CD4-positive, CD25-positive, alpha-beta regulatory T cell (primary cell): ENCODE measurements at regions not wholly inside any gene's neighbourhood (a gene's known extent, or its start where the extent isn't known, plus 50 kb on each side); places are given as distances from the start of the nearest gene placed in this dataset.
A peak's percentile ranks its signal among the peaks of the same experiment; 100 is the strongest.

Source experiments
- ATAC-seq, 2 donors: fragments of 150-1000 bp; cut with Tn5 transposase; one replicate each; pipeline ENCODE4 v1.10.0; 2021; ENCODE audit warnings: low read depth in 2 of 2, moderate number of reproducible peaks in 2 of 2, moderate library complexity in 1 of 2
- DNase-seq, 3 donors: peaks; one replicate each; pipeline versions ENCODE4 v3.0.0 to v3.0.0-alpha.2; 2012 to 2022; ENCODE audit warnings: mixed read lengths in 1 of 3
- H3K27ac ChIP-seq: one replicate; pipeline ENCODE4 v1.7.0; 2013; ENCODE audit warnings: mild to moderate bottlenecking, low read length; ENCODE audit not compliant: insufficient read depth, poor library complexity, severe bottlenecking
- H3K27me3 ChIP-seq: one replicate; pipeline ENCODE4 v1.7.0; 2013; ENCODE audit warnings: low read length; ENCODE audit not compliant: control insufficient read depth, insufficient read depth
- H3K36me3 ChIP-seq: one replicate; pipeline ENCODE4 v1.7.0; 2013; ENCODE audit warnings: mild to moderate bottlenecking, low read length, moderate library complexity; ENCODE audit not compliant: control insufficient read depth, insufficient read depth
- H3K4me1 ChIP-seq: 2 replicates; pipeline ENCODE4 v1.7.0; 2013; ENCODE audit warnings: mild to moderate bottlenecking, low read length; ENCODE audit not compliant: insufficient read depth, control insufficient read depth, poor library complexity, severe bottlenecking
- H3K4me3 ChIP-seq: one replicate; pipeline ENCODE4 v1.7.0; 2013; ENCODE audit warnings: low read depth, mild to moderate bottlenecking, low read length, moderate library complexity
- H3K9me3 ChIP-seq, 2 experiments: 1 replicate in 1 of 2; 2 replicates in 1 of 2; pipeline ENCODE4 v1.7.0; 2013; ENCODE audit warnings: low read length in 2 of 2, mild to moderate bottlenecking in 1 of 2, moderate library complexity in 1 of 2; ENCODE audit not compliant: control insufficient read depth in 2 of 2
- H3K27ac Mint-ChIP-seq, 3 donors: one replicate each; pipeline ENCODE4 v1.8.0; 2020 to 2022; ENCODE audit warnings: mild to moderate bottlenecking in 3 of 3, mixed read lengths in 3 of 3, moderate library complexity in 2 of 3
- H3K27me3 Mint-ChIP-seq: one replicate; pipeline ENCODE4 v1.8.0; 2022; ENCODE audit warnings: mild to moderate bottlenecking, mixed read lengths
- H3K36me3 Mint-ChIP-seq: one replicate; pipeline ENCODE4 v1.8.0; 2020; ENCODE audit warnings: mixed read lengths
- H3K4me1 Mint-ChIP-seq, 4 donors: one replicate each; pipeline ENCODE4 v1.8.0; 2020 to 2022; ENCODE audit warnings: mixed read lengths in 4 of 4, mild to moderate bottlenecking in 1 of 4
- H3K4me3 Mint-ChIP-seq, 4 donors: one replicate each; pipeline ENCODE4 v1.8.0; 2020 to 2022; ENCODE audit warnings: mild to moderate bottlenecking in 4 of 4, mixed read lengths in 4 of 4, moderate library complexity in 3 of 4
- H3K9me3 Mint-ChIP-seq, 7 donors: one replicate each; pipeline ENCODE4 v1.8.0; 2020 to 2022; ENCODE audit warnings: mixed read lengths in 7 of 7, mild to moderate bottlenecking in 3 of 7, moderate library complexity in 2 of 7

DNA sequence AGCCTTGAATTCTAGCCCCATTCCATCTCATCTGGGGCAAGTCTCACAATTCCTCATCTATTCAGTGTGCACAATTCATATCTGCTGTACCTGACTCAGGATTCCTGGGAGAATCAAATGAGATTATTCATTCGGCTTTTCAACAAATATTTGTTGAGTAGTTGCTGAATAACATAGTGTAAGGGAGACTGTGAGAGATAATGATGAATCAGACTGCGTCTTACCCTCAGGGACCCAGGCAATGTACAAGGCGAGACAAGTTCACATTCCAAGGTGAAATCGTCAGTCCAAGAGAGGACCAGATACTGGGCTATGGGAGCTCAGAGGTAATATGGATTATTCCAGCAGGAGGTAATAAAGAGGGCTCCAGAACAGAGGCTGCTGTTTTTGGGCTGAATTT, 67.8 kb upstream of the SMYD2 start:
- Histone ChIP-seq H3K4me3 (no peak overlapping the region), H3K27me3 (peaks cover 5% of the 10 kb centered on the region), H3K27ac (no peak overlapping the region), H3K9me3 (no peaks in the 10 kb centered on the region), H3K4me1 (no peaks in the 10 kb centered on the region), H3K36me3 (no peaks in the 10 kb centered on the region)
- Mint-ChIP-seq H3K4me1 (peaks cover 0 to 4% (median 1%) of the 10 kb centered on the region in 4 donors), H3K27me3 (peaks cover 27% of the 10 kb centered on the region), H3K4me3 (no peak overlapping the region), H3K9me3 (no peaks in the 10 kb centered on the region), H3K27ac (no peak overlapping the region), H3K36me3 (no peaks in the 10 kb centered on the region)
- DNase-seq (no peak), ATAC-seq (no peak)

DNA sequence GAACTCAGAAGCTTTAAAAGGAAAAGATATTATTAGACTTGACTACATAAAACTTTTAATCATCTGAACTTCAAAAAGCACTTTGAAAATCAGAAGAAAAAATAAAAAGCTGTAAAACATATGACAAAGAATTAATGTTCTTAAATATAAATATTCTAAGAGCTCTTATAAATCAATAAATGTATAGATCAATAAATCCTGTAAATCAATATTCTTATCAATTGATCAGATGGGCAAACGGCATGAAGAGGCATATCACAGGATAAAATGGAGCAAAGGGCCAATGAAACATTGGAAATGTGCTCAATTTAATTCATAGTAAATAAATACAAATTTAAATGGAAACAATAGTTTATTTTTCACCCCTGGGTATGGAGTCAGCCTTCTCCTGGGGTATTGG, 66.1 kb upstream of the SMYD2 start:
- no peaks in the 10 kb centered on the region for H3K9me3 ChIP-seq
- H3K36me3 ChIP-seq: no peaks in the 10 kb centered on the region
- H3K9me3 Mint-ChIP-seq: no peaks in the 10 kb centered on the region
- no peak overlapping the region for H3K4me3 Mint-ChIP-seq
- H3K27me3 ChIP-seq: peaks cover 5% of the 10 kb centered on the region
- ATAC-seq (no peak), DNase-seq (no peak)
- H3K36me3 Mint-ChIP-seq: no peaks in the 10 kb centered on the region
- no peak overlapping the region for H3K27ac Mint-ChIP-seq
- no peak overlapping the region for H3K27ac ChIP-seq
- peaks cover 0 to 4% (median 1%) of the 10 kb centered on the region in 4 donors for H3K4me1 Mint-ChIP-seq
- H3K27me3 Mint-ChIP-seq: peaks cover 31% of the 10 kb centered on the region
- H3K4me3 ChIP-seq: no peak overlapping the region
- no peaks in the 10 kb centered on the region for H3K4me1 ChIP-seq

DNA sequence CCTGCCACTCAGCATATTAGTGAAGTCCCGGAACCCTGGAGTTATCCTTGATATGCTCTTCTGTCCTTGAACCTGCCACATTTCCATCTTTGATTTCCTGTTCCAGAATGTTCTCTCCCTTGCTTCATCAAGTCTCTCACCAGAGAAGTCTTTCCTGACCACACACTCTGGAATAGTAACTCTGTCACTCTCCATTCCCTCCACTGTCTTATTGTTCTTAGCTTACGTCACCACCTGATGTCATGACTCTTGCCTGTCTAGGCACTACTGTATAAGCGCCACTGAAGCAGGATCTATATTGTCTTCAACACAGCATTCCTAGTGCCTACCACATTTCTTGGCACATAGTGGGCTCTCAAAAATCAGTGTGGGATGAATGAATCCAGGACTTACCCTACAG, 65.4 kb upstream of the SMYD2 start:
- Mint-ChIP-seq H3K4me1 (peaks cover 0 to 4% (median 1%) of the 10 kb centered on the region in 4 donors), H3K4me3 (no peak overlapping the region), H3K9me3 (peaks cover 0 to 2% (median 0%) of the 10 kb centered on the region in 7 donors), H3K27me3 (peaks cover 31% of the 10 kb centered on the region), H3K36me3 (no peaks in the 10 kb centered on the region), H3K27ac (no peak overlapping the region)
- no peak overlapping the region for H3K27ac ChIP-seq
- H3K27me3 ChIP-seq: peaks cover 5% of the 10 kb centered on the region
- ATAC-seq (no peak), DNase-seq (no peak)
- no peaks in the 10 kb centered on the region for H3K36me3 ChIP-seq
- no peaks in the 10 kb centered on the region for H3K4me1 ChIP-seq
- no peaks in the 10 kb centered on the region for H3K9me3 ChIP-seq
- H3K4me3 ChIP-seq: no peak overlapping the region

DNA sequence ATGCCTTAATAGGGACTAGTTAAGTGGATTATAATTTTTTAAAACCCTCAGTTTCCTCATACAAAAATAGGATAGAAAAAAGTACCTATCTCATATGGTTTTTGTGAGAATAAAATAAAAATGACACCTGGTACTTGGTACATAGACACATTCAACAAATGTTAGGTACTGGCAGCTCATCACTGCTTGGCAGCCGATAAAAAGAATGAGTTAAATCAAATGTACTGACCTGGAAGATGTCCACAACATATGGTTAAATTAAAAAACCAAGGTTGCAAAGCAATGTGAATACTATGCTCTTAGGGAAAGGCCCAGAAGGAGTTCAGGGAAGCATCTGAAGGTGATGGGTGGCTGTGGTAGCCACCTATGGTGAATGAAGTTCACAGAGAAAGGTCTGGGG, 64.9 kb upstream of the SMYD2 start:
- no peak overlapping the region for H3K27ac Mint-ChIP-seq
- peaks cover 0 to 4% (median 1%) of the 10 kb centered on the region in 4 donors for H3K4me1 Mint-ChIP-seq
- H3K9me3 Mint-ChIP-seq: peaks cover 0 to 2% (median 0%) of the 10 kb centered on the region in 7 donors
- Histone ChIP-seq H3K27ac (no peak overlapping the region), H3K4me3 (no peak overlapping the region), H3K27me3 (peaks cover 5% of the 10 kb centered on the region), H3K9me3 (no peaks in the 10 kb centered on the region), H3K36me3 (no peaks in the 10 kb centered on the region), H3K4me1 (no peaks in the 10 kb centered on the region)
- H3K4me3 Mint-ChIP-seq: no peak overlapping the region
- H3K27me3 Mint-ChIP-seq: peaks cover 35% of the 10 kb centered on the region
- H3K36me3 Mint-ChIP-seq: no peaks in the 10 kb centered on the region
- DNase-seq (no peak), ATAC-seq (no peak)

DNA sequence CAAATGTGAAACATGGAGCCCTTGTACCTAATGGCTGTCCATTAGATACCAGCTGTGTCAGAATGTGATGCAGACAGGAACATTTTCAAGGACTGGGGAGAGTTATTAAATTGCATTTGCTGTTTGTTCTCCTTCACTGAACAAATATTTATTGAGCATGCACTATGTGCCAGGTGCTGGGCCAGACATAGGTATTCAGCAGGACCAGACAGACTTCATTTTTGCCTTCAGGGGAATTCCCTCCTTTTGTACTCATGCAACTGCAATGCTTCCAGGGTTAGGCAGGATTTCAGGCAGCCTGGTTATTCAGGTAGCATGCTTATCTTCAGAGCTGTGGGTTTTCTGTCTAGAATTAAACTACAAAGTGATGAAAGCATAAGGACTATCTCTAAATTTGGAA, 64.2 kb upstream of the SMYD2 start:
- H3K27ac ChIP-seq: no peak overlapping the region
- peaks cover 0 to 2% (median 0%) of the 10 kb centered on the region in 7 donors for H3K9me3 Mint-ChIP-seq
- ATAC-seq (no peak), DNase-seq (no peak)
- peaks cover 0 to 4% (median 1%) of the 10 kb centered on the region in 4 donors for H3K4me1 Mint-ChIP-seq
- no peak overlapping the region for H3K27ac Mint-ChIP-seq
- H3K4me1 ChIP-seq: no peaks in the 10 kb centered on the region
- H3K27me3 ChIP-seq: peaks cover 2% of the 10 kb centered on the region
- H3K36me3 Mint-ChIP-seq: no peaks in the 10 kb centered on the region
- no peaks in the 10 kb centered on the region for H3K9me3 ChIP-seq
- H3K36me3 ChIP-seq: no peaks in the 10 kb centered on the region
- peaks cover 36% of the 10 kb centered on the region for H3K27me3 Mint-ChIP-seq
- no peak overlapping the region for H3K4me3 Mint-ChIP-seq
- no peak overlapping the region for H3K4me3 ChIP-seq

DNA sequence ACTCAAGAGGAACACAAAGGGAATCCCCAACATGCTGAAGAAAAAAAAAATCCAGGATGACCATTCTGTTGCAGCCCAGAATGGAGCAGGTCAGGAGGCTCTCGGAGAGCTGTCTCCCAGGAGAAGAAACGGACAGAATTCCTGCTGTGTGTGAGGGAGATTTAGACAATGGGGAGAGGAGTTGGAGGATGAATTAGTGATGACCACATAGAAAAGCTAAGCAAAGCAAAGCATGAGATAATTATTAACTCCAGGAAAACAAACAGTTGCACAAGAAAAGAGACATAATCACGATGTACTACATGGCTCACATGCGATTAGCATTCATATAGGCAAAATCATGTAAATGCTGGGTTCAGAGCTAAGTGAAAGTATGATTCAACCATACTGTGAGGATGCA, 61.1 kb upstream of the SMYD2 start:
- peaks cover 2% of the 10 kb centered on the region for H3K27me3 ChIP-seq
- no peak for ATAC-seq

DNA sequence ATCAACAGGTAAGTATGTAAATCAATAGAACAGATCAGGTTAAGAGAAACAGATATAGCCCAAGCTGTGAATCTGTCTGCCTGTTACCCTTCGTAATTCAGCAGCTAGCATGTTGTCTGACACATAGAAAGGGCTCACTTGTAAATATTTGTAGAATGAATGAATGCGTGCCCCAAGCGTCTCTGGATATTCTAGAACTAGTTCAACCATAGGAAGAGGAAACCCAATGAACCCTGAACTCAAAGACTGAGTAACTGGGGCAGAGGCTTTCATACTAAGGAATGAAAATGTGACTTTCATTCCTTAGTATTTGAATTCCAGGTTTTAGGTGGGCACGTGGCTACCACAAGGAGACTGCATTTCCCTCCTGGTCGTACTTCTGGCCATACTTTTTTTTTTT, 60.1 kb upstream of the SMYD2 start:
- H3K4me1 Mint-ChIP-seq: no peaks in the 10 kb centered on the region

More for the DNA sequence above, 61.1 kb upstream of the SMYD2 start:
- no peaks in the 10 kb centered on the region for H3K9me3 ChIP-seq
- Mint-ChIP-seq H3K4me3 (no peak overlapping the region), H3K27ac (no peak overlapping the region), H3K36me3 (no peaks in the 10 kb centered on the region), H3K9me3 (peaks cover 0 to 2% (median 0%) of the 10 kb centered on the region in 7 donors), H3K27me3 (peaks cover 43% of the 10 kb centered on the region), H3K4me1 (no peaks in the 10 kb centered on the region)
- H3K4me3 ChIP-seq: no peak overlapping the region
- peak in 1 of 3 donors; percentile 2 for DNase-seq
- no peak overlapping the region for H3K27ac ChIP-seq
- no peaks in the 10 kb centered on the region for H3K4me1 ChIP-seq
- H3K36me3 ChIP-seq: no peaks in the 10 kb centered on the region

DNA sequence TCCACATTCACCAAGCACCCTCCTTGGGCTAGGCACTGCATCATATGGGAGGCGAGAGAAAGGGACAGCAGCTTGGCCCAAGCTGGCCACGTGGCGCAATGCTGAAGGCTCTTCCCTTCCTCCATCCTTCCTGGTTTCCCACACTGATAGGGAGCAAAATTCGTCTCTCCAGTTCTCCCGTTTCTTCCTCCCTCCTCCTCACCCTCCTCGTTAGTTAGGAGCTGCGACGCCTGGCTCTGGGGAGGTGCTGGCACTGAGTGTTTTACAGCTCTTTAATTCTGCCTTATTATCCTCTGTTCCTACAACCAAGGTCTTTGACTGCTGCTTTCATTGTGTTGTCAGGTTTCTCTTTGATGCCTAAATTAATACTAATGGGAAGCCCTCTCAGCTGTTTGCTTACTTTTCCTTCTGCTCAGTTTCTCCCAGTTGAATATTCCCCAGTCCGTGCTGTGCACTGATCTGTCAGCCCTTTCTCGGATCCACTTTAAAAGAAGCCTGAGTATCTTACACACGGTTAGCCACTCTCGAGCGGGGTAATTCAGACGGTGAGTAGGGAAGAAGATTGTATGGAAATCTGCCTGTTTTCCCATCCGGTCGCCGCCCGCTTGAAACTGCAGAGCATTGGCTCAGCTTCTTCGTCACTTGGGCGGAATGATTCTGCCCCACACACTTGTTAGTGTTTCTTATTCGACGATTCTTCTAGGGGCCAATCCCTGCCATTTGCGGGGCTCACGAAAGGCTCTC, 56.2 kb upstream of the SMYD2 start:
- Mint-ChIP-seq H3K4me1 (no peaks in the 10 kb centered on the region), H3K4me3 (no peak overlapping the region), H3K36me3 (no peaks in the 10 kb centered on the region), H3K27me3 (peaks cover 30% of the 10 kb centered on the region), H3K27ac (no peak overlapping the region), H3K9me3 (peaks cover 0 to 2% (median 0%) of the 10 kb centered on the region in 7 donors)
- ATAC-seq (no peak), DNase-seq (no peak)
- Histone ChIP-seq H3K4me1 (no peaks in the 10 kb centered on the region), H3K9me3 (no peaks in the 10 kb centered on the region), H3K4me3 (no peak overlapping the region), H3K27me3 (no peaks in the 10 kb centered on the region), H3K36me3 (no peaks in the 10 kb centered on the region), H3K27ac (no peak overlapping the region)

More for the DNA sequence above, 60.1 kb upstream of the SMYD2 start:
- H3K27me3 ChIP-seq: no peaks in the 10 kb centered on the region
- no peaks in the 10 kb centered on the region for H3K36me3 ChIP-seq
- H3K27ac ChIP-seq: no peak overlapping the region
- H3K9me3 ChIP-seq: no peaks in the 10 kb centered on the region
- Mint-ChIP-seq H3K27me3 (peaks cover 37% of the 10 kb centered on the region), H3K4me3 (no peak overlapping the region), H3K9me3 (peaks cover 0 to 2% (median 0%) of the 10 kb centered on the region in 7 donors), H3K27ac (no peak overlapping the region), H3K36me3 (no peaks in the 10 kb centered on the region)
- no peak overlapping the region for H3K4me3 ChIP-seq
- ATAC-seq (no peak), DNase-seq (no peak)
- no peaks in the 10 kb centered on the region for H3K4me1 ChIP-seq
